ENCODE measurements at regions not wholly inside any gene's neighbourhood (a gene's known extent, or its start where the extent isn't known, plus 50 kb on each side); places are given as distances from the start of the nearest gene placed in this dataset.

DNA sequence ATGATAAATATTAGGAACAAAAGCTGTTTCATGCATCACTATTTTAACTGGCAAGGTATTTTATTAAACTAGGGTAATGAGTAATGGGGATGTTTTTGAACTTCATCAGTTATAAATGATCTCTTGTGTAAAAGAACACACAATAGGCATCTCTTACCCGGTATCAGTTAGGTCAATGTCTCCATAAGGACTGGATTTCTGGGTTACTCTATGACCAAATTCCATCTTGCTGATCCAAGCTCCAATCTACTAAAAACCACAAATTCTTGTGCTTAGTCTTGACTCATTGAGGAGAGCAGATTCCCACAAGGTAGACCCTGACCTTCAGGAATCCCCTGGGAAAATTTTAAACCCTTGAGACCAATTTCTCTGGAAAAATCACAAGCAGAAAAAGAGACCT is 1167.7 kb downstream of the XPNPEP1 start:
- no peaks in the 10 kb centered on the region for H3K9me3 ChIP-seq (ENCODE audit: insufficient read depth in 2 of 2, low read depth in 1 of 2, low read length in 1 of 2)
- H4K8ac ChIP-seq (ENCODE audit: extremely low read depth, insufficient read depth, low read length): no peak overlapping the region
- no peak overlapping the region for H2BK5ac ChIP-seq (ENCODE audit: low read depth, low read length)
- no peak overlapping the region for H3K9ac ChIP-seq (replicated peaks in 1 of 4; ENCODE audit: extremely low read depth in 1 of 4, low read depth in 3 of 4, low read length in 3 of 4)
- H2BK15ac ChIP-seq (ENCODE audit: low read length): no peak overlapping the region
- no peaks in the 10 kb centered on the region for H3K79me1 ChIP-seq (ENCODE audit: low read depth, low read length)
- H3K23ac ChIP-seq (ENCODE audit: insufficient read length): no peak overlapping the region
- H3K4me3 ChIP-seq (ENCODE audit: extremely low read depth in 1 of 4, insufficient read depth in 2 of 4, low read depth in 3 of 4, low read length in 4 of 4): no peak overlapping the region
- TF ChIP-seq, protein P1, sequence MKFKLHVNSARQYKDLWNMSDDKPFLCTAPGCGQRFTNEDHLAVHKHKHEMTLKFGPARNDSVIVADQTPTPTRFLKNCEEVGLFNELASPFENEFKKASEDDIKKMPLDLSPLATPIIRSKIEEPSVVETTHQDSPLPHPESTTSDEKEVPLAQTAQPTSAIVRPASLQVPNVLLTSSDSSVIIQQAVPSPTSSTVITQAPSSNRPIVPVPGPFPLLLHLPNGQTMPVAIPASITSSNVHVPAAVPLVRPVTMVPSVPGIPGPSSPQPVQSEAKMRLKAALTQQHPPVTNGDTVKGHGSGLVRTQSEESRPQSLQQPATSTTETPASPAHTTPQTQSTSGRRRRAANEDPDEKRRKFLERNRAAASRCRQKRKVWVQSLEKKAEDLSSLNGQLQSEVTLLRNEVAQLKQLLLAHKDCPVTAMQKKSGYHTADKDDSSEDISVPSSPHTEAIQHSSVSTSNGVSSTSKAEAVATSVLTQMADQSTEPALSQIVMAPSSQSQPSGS (IDR thresholded peaks at IDR 0.05; ENCODE audit: low read length): no peak
- TF ChIP-seq RBBP5 (IDR thresholded peaks at IDR 0.05; ENCODE audit: borderline replicate concordance, low read depth, low read length) (no peak), TAF7 (optimal IDR thresholded peaks at IDR 0.05; ENCODE audit: borderline replicate concordance, low read depth, low read length) (no peak), SRF (IDR thresholded peaks at IDR 0.05; ENCODE audit: low read depth, low read length) (no peak), HDAC2 (IDR thresholded peaks at IDR 0.05; ENCODE audit: borderline replicate concordance in 1 of 2, low read depth in 2 of 2, low read length in 2 of 2) (no peak), HDAC6 (IDR thresholded peaks at IDR 0.05; ENCODE audit: low read depth, low read length) (no peak)
- no peak overlapping the region for H2AK5ac ChIP-seq (ENCODE audit: low read depth, low read length)
- no peaks in the 10 kb centered on the region for H3K79me2 ChIP-seq (ENCODE audit: control insufficient read depth in 1 of 2, insufficient read depth in 2 of 2, low read length in 2 of 2)
- no peak overlapping the region for H3K14ac ChIP-seq (ENCODE audit: insufficient read length)
- no peaks in the 10 kb centered on the region for H4K20me1 ChIP-seq (replicated peaks in 1 of 2; ENCODE audit: control insufficient read depth in 1 of 2, insufficient read depth in 2 of 2, low read length in 2 of 2)
- H2BK20ac ChIP-seq (ENCODE audit: low read length): no peak overlapping the region
- no peak overlapping the region for H2BK120ac ChIP-seq (replicated peaks; ENCODE audit: low read depth, low read length)
- H3K56ac ChIP-seq (replicated peaks; ENCODE audit: insufficient read length, low read depth, low read length): no peak overlapping the region
- no peaks in the 10 kb centered on the region for H3K36me3 ChIP-seq (ENCODE audit: control insufficient read depth in 2 of 4, insufficient read depth in 4 of 4, low read length in 3 of 4)
- H3K4me1 ChIP-seq (replicated peaks in 1 of 4; ENCODE audit: control insufficient read depth in 3 of 4, insufficient read depth in 4 of 4, low read length in 3 of 4): no peaks in the 10 kb centered on the region
- H3K18ac ChIP-seq (ENCODE audit: extremely low read depth, low read length): no peak overlapping the region
- POLR2A ChIA-PET (ENCODE audit: partially characterized antibody): no interaction called here
- no peak overlapping the region for H4K91ac ChIP-seq (replicated peaks; ENCODE audit: insufficient read length, low read length)
- no peak overlapping the region for H3K4ac ChIP-seq (replicated peaks; ENCODE audit: insufficient read length, low read depth, low read length)
- H4K5ac ChIP-seq (ENCODE audit: insufficient read length, low read depth, low read length): no peak overlapping the region
- no peak overlapping the region for H2BK12ac ChIP-seq (ENCODE audit: low read depth, low read length)
- CTCF ChIA-PET (ENCODE audit: partially characterized antibody): no interaction called here
- H3K27ac ChIP-seq (ENCODE audit: low read depth, low read length): no peak overlapping the region
- FAIRE-seq (no peak), DNase-seq (ENCODE audit: low read depth in 1 of 2, low spot score in 2 of 2) (no peak)
- H3K27me3 ChIP-seq (replicated peaks in 1 of 4; ENCODE audit: control insufficient read depth in 3 of 4, extremely low read depth in 1 of 4, insufficient read depth in 3 of 4, low read length in 3 of 4): no peaks in the 10 kb centered on the region
- H3K4me2 ChIP-seq (ENCODE audit: insufficient read depth in 1 of 2, low read depth in 2 of 2, low read length in 2 of 2): no peak overlapping the region
- H3K23me2 ChIP-seq (ENCODE audit: low read depth, low read length): no peaks in the 10 kb centered on the region
- no peak overlapping the region for H2AFZ ChIP-seq (ENCODE audit: low read length)
- WGBS, 2 experiments (ENCODE audit: extremely low coverage in 1 of 2, insufficient coverage in 1 of 2, insufficient read length in 1 of 2, insufficient replicate concordance in 2 of 2, low coverage in 1 of 2, low lambda C conversion rate in 2 of 2, missing lambda C conversion rate in 1 of 2): 100% methylated on average over 1 of the region's 1 CpG; no CpG with 5 or more reads in 1 of the 2 experiments
